HK-2 (cell line): ENCODE measurements at regions not wholly inside any gene's neighbourhood (a gene's known extent, or its start where the extent isn't known, plus 50 kb on each side); places are given as distances from the start of the nearest gene placed in this dataset.
"Not testable (repeated sequence)": the region's sequence is repeated elsewhere in the genome, so short reads cannot be mapped to it uniquely, and the experiment has no call there.

Experiments used
- DNase-seq: peaks from one replicate; pipeline ENCODE4 v3.0.0-alpha.2; 2018; ENCODE audit not compliant: unreplicated experiment

- DNase-seq: no peak
These were observed 308.1 kb upstream of the ADCY2 start for GRCh38 chr5:7087719-7088297.

DNA sequence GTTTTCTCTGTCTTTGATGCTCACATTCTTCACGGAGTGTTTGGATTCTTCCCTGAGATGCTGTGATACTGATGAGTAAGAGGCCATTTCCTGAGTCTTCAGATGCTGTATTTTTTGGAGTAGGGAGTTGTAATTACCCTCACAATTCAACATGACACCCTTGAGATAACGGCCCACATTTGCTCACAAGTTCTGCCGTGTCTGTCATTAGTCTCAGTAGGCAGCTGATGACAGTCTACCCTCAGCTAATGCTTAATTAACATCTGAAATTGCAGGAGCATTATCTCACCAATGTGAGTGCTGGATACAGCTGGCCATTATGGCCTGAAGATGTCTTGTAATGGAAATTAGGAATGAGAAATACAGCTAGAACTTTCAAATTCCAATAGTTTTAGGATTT is 307.1 kb upstream of the ADCY2 start:
- DNase-seq: no peak

GRCh38 chr5:7094626-7095025 is 301.3 kb upstream of the ADCY2 start:
- peak; percentile 7 for DNase-seq

GRCh38 chr5:7096294-7096693 is 299.6 kb upstream of the ADCY2 start:
- no peak for DNase-seq

- no peak for DNase-seq
These were observed 290.6 kb upstream of the ADCY2 start for GRCh38 chr5:7105358-7105757.

- no peak for DNase-seq
These were observed 278.0 kb upstream of the ADCY2 start for GRCh38 chr5:7117961-7118360.

GRCh38 chr5:7131680-7132079 is 264.3 kb upstream of the ADCY2 start:
- DNase-seq: no peak

- no peak for DNase-seq
These were observed 249.1 kb upstream of the ADCY2 start for GRCh38 chr5:7146886-7147285.

GRCh38 chr5:7157083-7157482 is 238.9 kb upstream of the ADCY2 start:
- DNase-seq: no peak

DNA sequence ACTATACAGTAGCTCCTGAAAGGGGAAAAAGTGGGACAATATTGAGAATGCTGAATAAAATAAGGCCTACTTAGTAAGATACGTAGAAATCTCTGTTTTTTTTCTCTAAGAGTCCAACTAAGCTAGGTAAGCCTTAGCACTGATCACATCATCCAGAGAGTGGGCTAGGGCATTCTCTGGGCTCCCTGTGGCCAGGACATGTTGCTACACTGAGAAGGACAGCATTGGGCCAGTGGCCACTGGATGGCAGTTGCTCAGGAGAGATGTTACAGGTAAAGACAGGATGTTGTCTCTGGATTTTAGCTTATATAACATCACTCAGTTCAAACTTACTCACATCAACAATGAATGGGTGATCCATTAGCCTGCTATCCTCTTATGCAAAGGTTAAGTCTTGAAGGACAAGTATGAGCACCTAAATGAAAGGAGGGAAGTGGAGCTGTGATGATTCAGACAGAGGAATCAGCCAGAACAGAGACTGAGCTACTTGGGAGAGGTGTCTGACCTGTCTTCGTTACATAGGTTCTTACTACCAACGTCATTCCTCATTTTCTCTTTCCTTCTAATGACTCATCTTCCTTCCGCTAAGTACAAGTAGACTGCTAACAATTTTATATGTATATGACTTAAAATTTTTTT is 226.6 kb upstream of the ADCY2 start:
- DNase-seq: no peak

DNA sequence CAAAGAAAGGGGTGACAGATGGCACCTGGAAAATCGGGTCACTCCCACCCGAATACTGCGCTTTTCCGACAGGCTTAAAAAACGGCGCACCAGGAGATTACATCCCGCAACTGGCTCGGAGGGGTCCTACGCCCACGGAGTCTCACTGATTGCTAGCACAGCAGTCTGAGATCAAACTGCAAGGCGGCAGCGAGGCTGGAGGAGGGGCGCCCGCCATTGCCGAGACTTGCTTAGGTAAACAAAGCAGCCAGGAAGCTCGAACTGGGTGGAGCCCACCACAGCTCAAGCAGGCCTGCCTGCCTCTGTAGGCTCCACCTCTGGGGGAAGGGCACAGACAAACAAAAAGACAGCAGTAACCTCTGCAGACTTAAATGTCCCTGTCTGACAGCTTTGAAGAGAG is 225.2 kb upstream of the ADCY2 start:
- DNase-seq: not testable (repeated sequence)

DNA sequence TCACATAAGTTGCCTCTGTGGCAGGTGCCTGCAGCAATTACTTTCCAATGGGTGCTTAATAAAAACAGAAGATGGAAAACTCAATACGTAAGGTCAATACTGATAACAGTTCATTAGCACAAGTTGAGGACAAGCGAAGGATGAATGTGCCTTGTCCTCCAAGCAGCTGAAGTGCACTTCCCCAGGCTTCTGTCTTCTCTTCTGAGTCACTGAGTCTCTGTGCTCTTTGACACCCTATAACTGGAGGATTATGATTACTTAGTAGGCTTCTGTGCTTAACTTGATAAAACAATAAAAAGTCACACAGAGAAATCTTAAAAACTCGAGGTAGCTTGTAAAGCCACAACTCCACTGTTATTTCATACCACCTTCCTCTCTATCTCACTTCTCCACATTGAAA is 216.6 kb upstream of the ADCY2 start:
- no peak for DNase-seq

- no peak for DNase-seq
These were observed 214.1 kb upstream of the ADCY2 start for GRCh38 chr5:7181841-7182240.

DNA sequence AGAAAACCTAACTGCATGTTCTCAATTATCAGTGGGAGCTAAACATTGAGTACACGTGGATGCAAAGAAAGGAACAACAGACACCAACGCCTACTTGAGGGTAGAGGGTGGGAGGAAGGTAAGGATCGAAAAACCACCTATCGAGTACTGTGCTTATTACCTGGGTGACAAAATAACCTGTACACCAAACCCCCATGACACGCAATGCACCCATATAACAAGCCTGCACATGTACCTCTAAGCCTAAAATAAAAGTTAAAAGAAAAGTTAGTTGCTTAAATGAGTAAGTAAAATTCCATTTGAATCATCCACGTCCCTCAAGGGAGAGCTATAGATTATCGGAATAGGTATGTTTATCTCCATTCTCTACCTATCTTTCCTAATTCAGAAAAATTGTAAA is 210.2 kb upstream of the ADCY2 start:
- DNase-seq: no peak

DNA sequence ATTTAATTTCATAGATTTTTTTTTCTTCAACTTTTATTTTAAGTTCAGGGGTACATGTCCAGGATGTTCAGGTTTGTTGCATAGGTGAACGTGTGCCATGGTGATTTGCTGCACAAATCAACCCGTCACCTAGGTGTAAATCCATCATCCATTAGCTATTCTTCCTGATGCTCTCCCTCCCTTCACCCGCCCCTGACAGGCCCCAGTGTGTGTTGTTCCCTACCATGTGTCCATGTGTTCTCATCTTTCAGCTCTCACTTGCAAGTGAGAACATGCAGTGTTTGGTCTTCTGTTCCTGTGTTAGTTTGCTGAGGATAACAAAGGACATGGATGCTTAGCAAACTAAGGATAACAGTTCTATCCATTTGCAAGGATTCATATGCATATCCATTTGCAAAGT is 209.1 kb upstream of the ADCY2 start:
- DNase-seq: no peak

GRCh38 chr5:7190712-7191250 is 205.2 kb upstream of the ADCY2 start:
- no peak for DNase-seq

GRCh38 chr5:7192016-7192415 is 203.9 kb upstream of the ADCY2 start:
- no peak for DNase-seq

- no peak for DNase-seq
These were observed 193.1 kb upstream of the ADCY2 start for GRCh38 chr5:7202846-7203245.

DNA sequence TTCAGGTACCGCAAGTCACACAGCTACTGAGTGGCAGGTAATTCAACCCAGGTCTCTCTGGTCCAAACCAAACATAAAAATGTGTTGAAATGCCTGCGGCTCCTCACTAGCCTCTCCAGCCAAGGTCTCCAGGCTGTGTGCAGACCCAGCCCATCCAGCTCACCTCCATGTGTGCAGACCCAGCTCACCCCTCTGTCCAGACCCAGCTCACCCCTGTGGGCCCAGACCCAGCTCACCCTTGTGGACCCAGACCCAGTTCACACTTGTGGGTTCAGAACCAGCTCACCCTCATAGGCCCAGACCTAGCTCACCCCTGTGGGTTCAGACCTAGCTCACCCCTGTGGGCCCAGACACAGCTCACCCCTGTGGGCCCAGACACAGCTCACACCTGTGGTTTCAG is 188.0 kb upstream of the ADCY2 start:
- no peak for DNase-seq

DNA sequence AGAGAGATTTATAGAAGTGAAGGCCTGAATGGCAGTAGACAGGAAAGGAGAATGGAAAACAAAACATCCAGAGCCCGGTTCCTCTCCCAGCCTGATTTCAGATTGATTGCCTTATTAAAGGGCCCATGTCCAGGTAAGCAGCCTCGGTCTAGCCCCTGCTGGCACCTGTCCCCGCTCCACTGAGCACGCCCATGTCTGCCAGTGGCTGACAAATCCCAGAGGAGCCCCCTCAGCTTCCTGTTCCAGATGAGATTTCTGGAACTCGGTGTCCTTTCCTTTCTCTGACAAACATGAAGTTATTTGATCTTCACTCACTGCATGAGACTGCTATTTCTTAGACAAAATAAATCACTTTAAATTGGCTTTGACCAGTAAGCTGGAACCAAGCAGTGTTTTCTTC is 187.0 kb upstream of the ADCY2 start:
- DNase-seq: no peak

DNA sequence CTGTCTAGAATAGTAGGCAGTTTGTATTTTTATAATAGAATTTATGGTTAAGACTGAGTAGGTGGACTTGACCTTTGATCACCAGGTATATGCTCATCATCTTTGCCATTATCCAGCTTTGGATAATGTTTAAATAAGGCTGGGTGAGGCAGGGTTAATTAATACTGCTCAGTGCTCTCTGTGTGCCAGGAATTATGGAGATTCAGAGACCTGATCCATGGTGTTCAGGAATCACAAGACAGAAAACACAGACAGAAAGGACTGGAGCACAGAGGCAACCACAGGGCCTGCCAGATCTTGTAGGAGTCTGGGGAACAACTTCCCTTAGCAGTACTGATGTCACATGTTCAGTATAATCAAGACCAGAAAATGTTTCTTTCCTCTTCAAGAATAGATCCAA is 186.3 kb upstream of the ADCY2 start:
- no peak for DNase-seq

DNA sequence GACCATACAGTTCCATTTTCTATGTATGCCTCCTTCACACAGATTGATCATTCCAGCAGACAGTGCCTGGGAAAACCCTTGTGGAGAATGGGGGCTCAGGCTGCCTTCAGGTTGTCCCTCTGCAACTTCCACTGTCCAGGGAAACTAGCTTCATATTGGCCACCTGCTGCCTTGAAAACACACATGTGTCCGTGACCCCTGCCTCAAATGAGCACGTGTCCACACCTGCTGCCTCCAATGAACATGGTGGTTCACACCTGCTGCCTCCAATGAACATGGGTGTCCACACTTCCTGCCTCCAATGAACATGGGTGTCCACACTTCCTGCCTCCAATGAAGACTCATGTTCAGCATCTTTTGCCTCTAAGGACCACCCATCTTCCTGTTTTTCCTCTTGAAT is 185.4 kb upstream of the ADCY2 start:
- no peak for DNase-seq

- DNase-seq: no peak
These were observed 182.4 kb upstream of the ADCY2 start for GRCh38 chr5:7213525-7213924.

DNA sequence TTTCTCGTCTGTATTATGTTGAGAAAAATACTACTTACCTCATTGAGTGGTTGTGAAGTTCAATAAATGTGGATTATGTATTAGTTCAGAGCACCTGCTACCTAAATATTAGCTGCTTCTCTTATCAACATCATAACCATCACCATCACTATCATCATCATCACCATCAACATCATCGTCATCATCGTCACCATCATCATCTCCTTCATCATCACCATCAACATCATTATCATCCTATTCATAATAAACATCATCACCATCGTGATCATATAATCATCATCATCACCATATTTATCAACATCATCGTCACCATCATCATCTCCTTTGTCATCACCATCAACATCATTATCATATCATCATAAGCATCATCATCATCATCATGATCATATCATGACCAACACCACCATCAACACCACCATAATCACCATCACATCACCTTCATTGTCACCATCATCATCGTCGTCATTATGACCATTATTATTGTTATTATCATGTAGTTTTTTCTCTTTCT is 181.0 kb upstream of the ADCY2 start:
- DNase-seq: no peak
